Activated T-cell treated with anti-CD3 and anti-CD28 coated beads for 48 hours (primary cell): ENCODE measurements at regions not wholly inside any gene's neighbourhood (a gene's known extent, or its start where the extent isn't known, plus 50 kb on each side); places are given as distances from the start of the nearest gene placed in this dataset.
"Not testable (repeated sequence)": the region's sequence is repeated elsewhere in the genome, so short reads cannot be mapped to it uniquely, and the experiment has no call there.

Source experiments
- DNase-seq: peaks from one replicate; pipeline ENCODE4 v3.0.0-alpha.2; 2020; ENCODE audit warnings: low read depth

DNA sequence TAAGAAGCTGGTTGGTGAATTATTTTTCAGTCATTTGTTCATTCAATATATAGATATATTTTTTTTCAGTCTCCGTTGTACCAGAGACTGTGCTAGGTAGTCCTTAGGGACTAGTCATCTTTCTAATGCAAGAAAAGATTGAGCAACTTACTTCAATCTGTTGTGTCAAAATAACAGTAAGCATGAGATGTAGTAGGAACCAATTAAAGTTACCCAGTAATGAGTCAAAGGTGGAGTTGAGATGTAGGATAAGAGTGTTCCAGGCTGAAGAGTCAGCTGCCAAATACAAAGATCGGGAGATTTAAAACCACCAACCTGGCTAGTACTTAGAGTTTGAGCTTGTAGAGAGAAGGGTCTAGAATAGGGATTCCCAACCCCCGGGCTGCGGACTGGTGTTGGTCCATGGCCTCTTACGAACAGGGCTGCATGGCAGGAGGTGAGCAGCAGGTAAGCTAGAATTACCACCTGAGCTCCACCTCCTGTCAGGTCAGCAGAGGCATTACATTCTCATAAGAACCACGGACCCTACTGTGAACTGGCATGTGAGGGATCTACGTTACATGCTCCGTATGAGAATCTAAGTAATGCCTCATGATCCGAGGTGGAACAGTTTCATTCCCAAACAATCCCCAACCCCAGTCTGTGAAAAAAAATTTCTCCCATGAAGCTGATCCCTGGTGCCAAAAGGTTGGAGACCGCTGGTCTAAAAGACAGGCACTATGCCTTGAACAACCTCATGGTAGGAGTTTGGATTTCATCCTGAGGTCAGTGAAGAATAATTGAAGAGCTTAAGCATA lies 1241.5 kb upstream of the WWC1 start:
- no peak for DNase-seq

DNA sequence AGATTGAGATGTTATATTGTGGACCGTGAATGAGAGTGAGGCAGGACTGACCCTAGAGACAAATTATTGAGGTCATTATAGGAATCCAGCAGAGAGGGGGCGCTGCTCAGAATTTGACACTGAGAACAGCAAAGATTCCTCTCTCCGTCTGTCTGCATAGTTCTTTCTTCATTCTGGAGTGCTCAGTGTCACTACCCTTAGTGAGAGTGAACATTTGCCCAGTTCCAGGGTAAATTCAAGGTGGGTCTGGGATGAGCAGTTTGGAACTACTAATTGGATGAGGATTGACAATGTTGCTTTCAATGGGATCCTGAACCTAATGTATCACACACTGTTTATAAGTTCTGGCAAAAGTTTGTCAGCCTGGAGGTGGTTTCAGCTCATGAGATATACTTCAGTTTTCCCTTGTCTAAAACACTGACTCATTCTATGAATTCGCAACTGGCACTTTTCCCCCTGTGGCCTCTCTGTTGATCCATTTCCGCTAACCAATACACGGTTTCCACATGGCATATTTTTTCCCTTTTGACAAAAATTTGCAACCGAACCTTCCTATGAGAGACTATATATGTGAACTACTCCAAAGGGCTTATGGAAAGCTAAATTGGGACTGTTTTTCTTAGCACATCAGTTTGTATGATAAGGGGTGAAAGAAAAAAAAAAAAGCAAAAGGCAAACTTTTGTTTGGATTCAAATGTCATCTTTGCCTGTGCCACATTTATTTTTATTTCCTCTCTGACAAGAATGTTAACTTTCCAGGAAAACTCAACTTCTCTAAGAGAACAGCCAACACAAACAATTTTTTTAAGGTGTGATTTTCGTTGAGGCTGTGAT lies 1240.7 kb upstream of the WWC1 start:
- no peak for DNase-seq

DNA sequence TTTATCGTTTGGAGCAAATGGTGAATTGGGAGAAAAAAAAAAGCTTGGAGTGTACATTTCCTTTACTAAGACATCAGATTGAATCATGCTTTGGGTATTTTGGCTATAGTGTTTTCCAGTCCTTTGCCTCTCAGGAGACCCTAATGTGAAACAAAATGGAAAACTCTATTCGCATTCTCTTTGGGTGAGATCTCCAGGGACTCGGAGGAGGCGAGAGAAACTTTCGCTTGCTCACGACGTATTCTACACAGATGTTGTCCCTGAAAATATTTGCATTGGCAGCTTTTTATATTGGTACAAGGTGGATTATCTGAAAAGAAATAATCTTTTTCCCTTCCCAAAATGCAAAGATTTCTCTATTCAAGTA lies 1240.1 kb upstream of the WWC1 start:
- DNase-seq: no peak

DNA sequence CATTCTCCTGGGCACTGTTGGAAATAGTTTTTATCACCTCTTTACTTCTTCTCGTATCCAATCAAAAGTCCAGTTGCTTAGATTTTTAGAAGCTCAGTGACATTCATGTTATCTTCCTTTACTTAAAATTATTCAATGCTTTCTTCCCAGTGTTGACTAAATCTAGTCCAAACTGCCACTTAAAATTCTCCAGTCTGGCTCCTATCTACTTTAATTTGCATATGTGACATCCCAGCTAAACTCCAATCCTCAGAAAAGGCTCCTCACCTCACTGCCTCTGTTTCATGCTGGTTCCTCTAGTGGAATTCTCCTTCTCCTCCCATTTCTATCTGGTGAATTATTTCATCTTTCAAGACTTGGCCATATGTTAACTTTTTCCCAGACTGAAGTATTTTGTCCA lies 1238.7 kb upstream of the WWC1 start:
- DNase-seq: no peak

DNA sequence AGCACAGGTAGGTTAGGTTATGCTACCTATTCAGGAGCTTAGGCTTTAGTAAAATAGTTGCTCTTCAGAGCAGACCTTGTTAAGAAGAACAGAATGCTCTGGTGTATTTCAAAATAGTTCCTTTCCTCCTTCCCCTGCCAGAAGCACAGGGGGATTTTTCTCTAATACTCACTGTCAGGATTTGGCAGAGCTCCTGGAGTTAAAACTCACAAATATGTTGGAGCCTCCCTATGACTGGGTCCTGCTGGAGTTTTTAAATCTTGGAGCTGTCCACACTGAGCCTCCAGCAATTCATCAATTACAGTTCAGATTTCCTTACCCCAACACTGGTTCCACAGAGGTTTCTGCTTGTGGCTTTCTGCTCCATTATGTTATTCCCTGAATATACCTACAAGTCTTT lies 1233.8 kb upstream of the WWC1 start:
- DNase-seq: no peak

DNA sequence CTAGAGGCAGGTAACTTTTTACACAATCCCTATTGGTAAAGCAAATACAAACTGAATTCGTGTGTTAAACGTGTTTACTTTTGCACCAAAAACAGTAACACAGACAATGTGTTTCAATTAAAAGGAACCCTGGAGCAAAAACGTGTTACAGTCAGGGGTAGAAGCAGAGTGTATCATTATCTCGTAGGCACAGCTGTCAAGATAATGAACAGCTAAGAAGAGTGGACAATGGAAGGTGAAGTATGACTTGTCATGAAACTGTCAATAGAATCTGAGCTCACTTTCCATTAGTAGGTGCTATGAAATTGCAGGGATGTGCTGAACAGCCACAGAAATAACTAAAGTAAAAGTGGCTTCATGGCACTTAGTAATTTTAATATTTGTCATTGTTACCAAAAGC lies 1229.8 kb upstream of the WWC1 start:
- no peak for DNase-seq

DNA sequence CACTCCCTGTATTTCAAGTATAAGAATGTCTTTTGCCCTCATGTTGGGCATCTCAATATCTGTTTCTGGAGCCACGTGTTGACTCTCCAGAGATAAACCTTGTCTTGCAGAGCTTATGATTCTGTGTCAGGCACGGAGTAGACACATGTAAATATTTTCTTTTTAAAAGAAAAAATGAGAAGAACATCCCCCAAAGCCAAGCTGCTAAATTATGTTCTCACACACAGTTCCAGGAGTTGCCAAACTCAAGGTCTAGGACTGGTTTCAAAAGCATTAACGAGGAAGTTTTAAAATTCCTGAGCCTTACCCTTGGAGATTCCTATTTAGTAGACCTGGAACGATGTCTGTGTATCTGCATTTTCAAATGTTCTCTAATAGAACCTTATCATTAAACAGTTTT lies 1228.3 kb upstream of the WWC1 start:
- no peak for DNase-seq

DNA sequence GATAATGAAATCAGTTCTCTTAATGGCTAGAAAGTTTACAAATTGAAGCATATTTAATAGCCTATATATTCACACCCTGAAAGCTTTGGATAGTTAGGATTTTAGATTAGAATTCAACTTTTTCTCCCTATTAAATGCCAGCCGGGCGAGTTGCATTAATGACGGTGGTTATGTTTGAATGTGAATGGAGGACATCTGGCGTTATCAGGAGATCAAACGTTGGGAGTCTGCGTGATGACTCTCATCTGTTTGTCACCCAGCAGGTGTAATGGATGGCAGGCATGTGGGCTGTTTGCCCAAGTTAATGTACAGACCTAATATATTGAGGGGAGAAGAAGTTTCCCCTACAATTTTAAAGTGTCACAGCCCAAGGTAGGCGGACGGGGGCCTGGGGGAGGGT lies 1227.7 kb upstream of the WWC1 start:
- DNase-seq: no peak

DNA sequence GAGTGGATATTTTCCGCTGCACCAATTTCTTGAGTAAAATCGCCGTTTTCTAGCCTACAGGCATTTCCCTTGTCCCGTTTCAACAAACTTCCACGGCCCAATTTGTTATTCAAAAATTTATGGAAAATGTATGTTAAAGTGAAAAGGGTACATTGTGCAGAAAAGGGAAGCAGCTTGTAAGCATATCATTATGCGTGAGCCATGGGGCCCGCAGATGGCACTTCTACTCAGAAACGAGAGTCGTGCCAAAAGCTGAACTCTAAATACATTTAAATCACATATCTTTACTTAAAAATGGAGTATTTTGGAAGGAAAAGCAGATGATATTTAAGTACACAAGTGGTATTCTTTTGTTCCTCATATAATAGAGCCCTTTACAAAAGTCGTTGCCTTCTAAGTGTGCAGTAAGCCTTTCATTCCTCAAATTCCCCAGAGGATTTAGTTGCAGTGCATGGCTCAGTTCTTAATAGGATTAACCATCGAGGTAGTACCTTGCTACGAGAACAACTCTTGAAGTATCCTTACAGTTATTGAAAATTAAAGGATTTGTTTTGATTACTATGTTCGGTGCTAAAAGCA lies 1227.2 kb upstream of the WWC1 start:
- no peak for DNase-seq

DNA sequence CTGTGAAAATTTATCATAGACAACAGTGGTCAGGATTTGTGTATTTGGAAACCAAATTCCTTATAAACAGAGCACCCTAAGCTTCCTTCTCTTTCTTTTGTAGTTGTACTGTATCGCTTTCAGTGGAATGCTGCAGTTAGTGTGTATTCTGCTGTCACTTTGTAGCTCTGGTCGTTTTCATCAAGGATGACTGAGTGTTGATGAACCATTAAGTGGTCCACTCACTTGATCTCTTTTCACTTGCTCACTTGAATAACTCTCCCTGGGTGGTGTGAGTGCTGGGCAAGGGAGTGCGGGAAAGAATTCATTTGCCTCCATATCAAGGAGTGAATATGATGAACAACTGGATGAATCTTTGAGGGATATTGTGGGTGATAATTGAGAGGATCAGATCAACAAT lies 1225.7 kb upstream of the WWC1 start:
- DNase-seq: no peak

DNA sequence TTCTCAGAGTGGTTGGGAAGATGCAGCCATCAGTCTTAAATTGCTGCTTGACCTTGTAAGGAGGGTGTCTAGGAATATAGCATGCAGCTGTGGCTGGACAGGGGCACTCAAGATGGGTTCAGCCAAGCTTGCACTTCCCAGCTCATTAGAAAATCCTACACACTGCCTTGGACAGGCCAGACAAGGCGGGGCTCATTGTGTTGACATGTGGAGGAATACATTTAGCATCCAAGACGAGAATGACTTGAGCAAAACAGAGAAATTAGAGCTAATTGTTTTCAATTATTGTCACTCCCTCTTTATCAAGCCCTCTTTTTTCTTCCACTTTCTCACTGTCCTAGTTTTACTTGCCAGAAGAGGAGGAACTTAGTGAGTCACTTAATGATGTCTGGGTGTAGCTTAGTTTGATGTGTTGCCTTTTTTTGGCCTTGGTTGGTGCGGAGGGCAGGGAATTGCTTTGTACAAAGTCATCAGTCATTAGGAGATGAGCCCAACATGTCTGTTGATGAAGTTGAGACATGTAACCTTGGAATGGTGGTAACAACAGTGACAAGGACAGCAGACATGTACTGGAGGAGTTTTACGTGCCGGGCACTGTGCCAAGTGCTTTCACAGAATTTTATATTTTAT lies 1219.3 kb upstream of the WWC1 start:
- no peak for DNase-seq

DNA sequence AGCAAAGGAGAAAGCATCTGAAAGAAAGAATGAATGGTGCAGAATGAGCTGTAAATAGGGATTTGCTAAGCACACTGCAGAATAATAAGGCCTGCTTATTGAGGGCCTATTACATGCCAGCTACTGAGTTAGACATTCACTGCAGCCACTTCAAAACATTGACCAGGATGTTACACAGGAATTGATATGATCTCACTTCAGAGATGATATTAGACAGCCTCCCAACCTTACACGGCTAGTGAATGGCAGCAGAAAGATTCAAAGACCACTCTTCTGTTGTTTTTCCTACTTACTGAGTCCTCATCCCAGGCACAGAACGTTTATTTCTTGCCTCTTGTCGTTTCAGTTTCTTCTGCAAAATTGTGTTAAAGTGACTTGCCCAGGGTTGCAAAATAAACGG lies 1209.9 kb upstream of the WWC1 start:
- no peak for DNase-seq

DNA sequence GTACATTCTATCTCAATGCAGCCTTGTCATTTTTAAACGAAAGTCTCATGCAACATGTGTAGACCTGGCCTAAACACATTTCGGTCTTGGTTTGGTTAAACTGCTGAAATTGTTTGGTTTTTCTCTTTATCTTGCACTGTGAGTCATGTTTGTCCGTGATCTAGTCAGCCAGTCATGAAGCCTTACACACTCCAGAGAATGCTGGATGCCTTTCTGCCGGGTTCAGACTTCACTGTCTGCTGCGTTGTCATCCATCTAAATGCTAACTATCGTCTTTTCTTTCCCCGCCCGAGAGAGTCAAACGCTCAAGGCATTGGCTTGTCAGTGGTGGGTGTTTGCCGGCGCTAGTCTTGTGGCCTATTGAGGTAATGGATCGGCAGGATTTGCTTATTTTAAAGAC lies 1194.6 kb upstream of the WWC1 start:
- DNase-seq: no peak

DNA sequence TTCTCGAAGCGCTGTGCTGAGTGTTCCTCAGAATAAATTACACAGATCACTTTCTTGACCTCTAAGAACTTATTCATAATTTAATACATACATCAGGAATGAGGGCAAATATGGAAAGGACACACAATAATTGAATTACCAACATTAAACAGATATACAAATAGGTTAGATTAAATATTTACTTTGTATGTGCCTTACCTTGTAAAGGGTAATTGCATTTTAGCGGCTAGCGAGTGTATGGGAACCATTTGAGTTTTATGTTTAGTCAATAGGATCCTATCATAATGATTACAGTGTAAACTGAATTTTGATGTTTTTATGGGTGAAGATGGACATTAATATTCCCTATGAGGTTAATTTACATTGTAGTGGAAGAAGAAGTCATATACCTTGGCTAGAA lies 1187.1 kb upstream of the WWC1 start:
- no peak for DNase-seq

DNA sequence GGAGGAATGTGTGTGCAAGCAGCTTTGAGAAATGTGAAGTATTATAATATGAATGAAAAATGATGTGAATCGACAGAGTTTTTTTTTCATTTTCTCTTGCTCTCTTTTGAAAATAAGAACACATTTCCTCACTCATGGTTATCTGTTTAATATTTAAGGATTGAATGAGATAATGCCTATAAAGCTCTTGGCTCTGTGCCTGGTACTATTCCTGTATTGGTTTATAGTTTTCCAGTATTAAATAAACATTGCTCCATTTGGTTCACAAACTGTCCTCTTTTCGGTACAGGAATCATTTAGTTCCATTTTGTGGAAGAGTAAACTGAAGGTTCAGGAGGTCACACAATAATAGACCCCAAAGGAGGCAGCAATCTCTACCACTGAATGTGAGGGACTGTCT lies 1185.5 kb upstream of the WWC1 start:
- no peak for DNase-seq

DNA sequence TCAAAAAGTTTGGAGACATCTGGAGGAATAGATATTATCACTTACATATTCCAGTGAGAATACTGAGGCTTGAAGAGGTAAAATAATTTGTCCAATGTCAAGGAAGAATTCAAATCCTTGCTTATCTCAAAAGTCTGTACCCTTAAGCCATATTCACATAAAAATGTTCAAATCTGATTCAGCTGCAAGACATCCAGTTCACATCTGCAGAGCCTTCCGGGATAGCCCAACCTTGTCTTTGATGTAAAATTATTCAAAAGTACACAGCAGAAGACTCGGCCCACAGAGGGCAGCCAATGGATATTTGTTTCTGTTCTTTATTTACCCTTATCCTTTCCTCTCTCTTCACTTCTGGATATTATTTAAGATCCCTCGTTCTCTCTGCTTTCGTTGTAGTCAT lies 1183.8 kb upstream of the WWC1 start:
- no peak for DNase-seq

DNA sequence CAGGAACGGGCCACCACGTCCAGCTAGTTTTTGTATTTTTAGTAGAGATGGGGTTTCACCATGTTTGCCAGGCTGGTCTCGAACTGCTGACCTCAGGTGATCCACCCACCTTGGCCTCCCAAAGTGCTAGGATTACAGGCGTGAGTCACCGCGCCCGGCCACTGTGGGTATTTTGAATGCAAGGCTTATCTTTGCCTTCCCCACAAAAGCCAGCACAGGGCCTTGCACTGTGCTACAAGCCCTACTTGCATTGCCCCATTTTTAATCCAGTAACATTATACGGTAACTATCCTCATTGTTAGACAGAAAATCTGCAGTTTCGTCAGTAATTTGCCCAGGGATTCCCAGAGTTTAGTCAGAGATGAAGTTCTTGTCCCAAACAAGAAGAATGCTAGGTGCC lies 1183.2 kb upstream of the WWC1 start:
- DNase-seq: not testable (repeated sequence)

DNA sequence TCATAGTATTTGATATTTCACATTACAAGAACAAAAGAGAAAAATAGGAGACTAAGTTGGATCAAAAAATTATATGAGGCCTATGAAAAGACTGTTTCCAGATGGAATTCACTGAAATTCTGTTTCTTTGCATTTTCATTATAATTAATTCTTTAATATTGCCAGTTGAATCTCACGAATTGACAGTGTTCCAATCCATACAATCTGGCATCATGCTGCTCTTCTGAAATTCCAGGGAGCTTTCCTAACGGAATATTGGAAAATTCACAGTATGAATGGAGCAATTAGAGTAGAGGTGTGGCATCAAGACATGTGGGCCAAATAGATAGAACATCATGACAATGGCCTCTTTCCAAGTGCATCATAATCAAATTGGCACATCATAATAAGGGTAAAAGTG lies 1178.9 kb upstream of the WWC1 start:
- no peak for DNase-seq

DNA sequence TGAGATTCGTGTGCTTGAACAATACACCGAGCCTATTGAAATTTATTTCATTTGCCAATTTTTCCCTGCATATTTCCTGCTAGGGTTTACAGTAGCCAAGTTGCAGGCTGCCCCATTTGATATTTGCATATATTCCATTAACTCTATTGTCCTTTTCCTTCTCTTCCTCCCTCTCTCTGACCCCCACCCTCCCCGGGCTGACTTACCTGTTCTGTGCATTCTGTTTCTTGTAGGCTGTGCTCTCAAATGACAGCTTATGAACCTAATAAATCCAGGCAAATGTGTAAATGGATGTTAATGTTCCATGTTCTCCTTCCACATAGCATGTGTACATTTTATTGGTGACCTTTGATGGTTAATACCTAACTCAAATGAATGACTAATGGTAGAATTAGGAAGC lies 1169.2 kb upstream of the WWC1 start:
- DNase-seq: no peak

DNA sequence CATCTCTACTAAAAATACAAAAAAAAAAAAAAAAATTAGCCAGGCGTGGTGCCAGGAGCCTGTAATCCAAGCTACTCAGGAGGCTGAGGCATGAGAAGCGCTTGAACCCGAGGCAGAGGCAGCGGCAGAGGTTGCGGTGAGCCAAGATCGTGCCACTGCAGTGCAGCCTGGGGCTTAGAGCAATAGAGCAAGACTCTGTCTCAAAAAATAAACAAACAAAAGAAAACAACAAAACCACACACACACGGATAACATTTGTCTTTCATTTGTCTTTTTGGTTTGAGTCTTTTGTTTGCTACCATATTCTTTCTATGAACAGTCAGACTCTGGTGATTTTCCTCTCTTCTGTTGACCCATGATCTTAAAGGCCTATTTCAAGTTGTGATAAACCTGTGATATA lies 1168.3 kb upstream of the WWC1 start:
- DNase-seq: no peak

DNA sequence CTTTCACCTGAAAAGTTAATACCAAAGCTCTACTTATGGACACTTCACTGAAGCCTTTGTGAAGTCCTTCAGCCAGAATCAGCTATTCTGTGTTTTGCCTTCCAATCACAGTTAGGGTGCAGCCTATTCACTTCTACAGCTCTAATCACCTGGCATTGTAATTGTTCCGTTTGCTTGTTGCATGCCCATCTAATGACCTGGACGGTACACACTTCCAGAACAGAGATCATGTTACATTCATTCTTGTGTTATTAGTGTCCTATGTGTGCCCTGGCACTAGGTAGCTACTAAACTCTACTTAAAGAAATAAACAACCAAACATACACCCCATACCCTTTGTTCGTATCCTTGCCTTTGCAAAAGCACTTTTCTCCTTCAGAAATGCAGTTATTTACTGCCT lies 1162.9 kb upstream of the WWC1 start:
- DNase-seq: no peak

DNA sequence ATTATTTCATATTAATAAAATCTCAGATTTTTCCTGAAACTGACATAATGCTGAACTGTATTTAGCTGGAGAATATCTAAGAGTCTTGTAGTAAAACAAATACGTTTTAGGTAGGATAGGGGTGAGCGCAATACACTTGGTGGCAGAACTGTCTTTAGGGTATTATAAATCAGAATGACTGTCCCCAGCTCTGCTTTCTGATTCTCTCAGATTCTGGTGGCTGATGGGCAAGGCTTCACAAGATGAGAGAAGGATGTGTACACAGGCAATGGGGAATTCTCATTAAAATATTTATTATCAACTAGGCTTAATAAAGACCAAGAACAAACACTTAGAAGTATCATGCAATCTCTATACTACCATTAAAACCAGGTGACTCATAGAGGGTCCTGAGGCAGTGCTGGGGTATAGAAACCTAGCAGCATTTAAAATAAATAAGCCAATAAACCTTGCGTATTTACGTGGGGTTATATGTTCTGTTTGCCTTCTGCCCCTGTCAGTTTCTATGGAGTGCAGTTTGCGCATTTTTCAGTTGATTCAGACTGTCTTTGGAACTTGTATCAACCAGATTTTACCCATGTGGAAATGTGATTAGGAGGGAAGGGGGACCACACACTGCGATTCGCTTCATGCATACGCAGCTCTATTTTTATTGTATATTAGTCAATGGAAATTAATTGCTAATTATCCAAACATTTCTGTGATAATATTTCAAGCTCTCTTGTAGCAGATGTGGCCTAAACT lies 1150.7 kb upstream of the WWC1 start:
- no peak for DNase-seq
